Kidney (tissue), 13 donors: ENCODE measurements at regions not wholly inside any gene's neighbourhood (a gene's known extent, or its start where the extent isn't known, plus 50 kb on each side); places are given as distances from the start of the nearest gene placed in this dataset.

ENCODE experiments used
- DNase-seq, 5 donors: peaks; one replicate each; pipeline ENCODE4 v3.0.0-alpha.2; 2013 to 2020
- FAIRE-seq: peaks from 2 replicates; lab custom pipeline; 2012; peaks lifted over from hg19 to GRCh38; lab: Jason Lieb, UNC
- H3K27ac ChIP-seq, 2 donors: one replicate each; pipeline ENCODE4 v1.7.0; 2013; ENCODE audit warnings: low read depth in 2 of 2, low read length in 2 of 2, inconsistent platforms in 1 of 2
- H3K27me3 ChIP-seq: one replicate; pipeline ENCODE4 v1.7.1; 2013; ENCODE audit warnings: low read length, inconsistent platforms; ENCODE audit not compliant: control insufficient read depth, insufficient read depth
- H3K36me3 ChIP-seq, 3 donors: one replicate each; pipeline versions ENCODE4 v1.7.0 to v1.7.1; 2013; ENCODE audit warnings: low read length in 3 of 3, control low read depth in 1 of 3, inconsistent platforms in 1 of 3; ENCODE audit not compliant: insufficient read depth in 3 of 3, control insufficient read depth in 2 of 3
- H3K4me1 ChIP-seq, 3 donors: one replicate each; pipeline versions ENCODE4 v1.7.0 to v1.7.1; 2013; ENCODE audit warnings: low read length in 3 of 3, inconsistent platforms in 1 of 3, low read depth in 1 of 3; ENCODE audit not compliant: control insufficient read depth in 2 of 3, insufficient read depth in 2 of 3
- H3K4me3 ChIP-seq, 3 donors: one replicate each; pipeline versions ENCODE4 v1.7.0 to v1.8.1; 2013; ENCODE audit warnings: low read length in 3 of 3, control low read depth in 1 of 3, inconsistent platforms in 1 of 3
- H3K9ac ChIP-seq, 3 donors: one replicate each; pipeline versions ENCODE4 v1.7.0 to v1.7.1; 2013; ENCODE audit warnings: low read length in 3 of 3, control low read depth in 1 of 3, inconsistent platforms in 1 of 3
- H3K9me3 ChIP-seq, 3 donors: one replicate each; pipeline versions ENCODE4 v1.7.0 to v1.7.1; 2013; ENCODE audit warnings: low read length in 3 of 3, control low read depth in 1 of 3, inconsistent platforms in 1 of 3; ENCODE audit not compliant: control insufficient read depth in 2 of 3, insufficient read depth in 1 of 3
- intact Hi-C: fragments of 100-400 bp; cut with DNase I; formaldehyde crosslinking; loops from one replicate; pipeline ENCODE4 v1.11.1; 2022
- TF ChIP-seq, protein P1 (sequence below): IDR thresholded peaks from 3 replicates; pipeline ENCODE4 v1.5.1; 2012; ENCODE audit warnings: mild to moderate bottlenecking, moderate library complexity, borderline replicate concordance; ENCODE audit not compliant: insufficient read depth; ENCODE audit errors: extremely low read depth
- donor health status: control.
- donor health status: control.
- donor health status: control.
- donor health status: control.
- donor health status: control.
- donor health status: DM: yes; HTN: yes; CAD: no.
- donor health status: Normal renal cell carcinoma (clear cell type).

DNA sequence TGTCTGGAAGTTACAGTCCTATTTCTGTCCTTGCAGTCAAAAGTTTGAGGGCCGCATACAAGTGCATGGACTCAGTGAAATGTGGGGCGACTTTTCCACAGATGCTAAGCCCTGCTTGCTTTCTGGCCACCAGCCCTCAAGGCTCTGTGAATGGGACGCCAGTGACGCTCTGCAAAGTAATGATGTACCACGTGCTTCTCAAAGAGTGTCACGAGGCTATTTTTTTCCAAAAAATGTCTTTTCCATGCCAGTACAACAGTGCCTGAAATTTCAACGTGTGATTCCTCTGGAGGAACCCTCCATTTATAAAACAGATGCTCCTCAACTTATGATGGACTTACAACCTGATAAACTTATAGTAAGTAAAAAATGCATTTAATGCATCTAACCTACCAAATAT is 281.8 kb upstream of the CRBN start:
- Histone ChIP-seq H3K9me3 (no peaks in the 10 kb centered on the region), H3K36me3 (no peaks in the 10 kb centered on the region), H3K27ac (no peak overlapping the region), H3K27me3 (no peaks in the 10 kb centered on the region), H3K4me3 (no peak overlapping the region), H3K4me1 (no peaks in the 10 kb centered on the region), H3K9ac (no peak overlapping the region)
- TF ChIP-seq, protein P1, sequence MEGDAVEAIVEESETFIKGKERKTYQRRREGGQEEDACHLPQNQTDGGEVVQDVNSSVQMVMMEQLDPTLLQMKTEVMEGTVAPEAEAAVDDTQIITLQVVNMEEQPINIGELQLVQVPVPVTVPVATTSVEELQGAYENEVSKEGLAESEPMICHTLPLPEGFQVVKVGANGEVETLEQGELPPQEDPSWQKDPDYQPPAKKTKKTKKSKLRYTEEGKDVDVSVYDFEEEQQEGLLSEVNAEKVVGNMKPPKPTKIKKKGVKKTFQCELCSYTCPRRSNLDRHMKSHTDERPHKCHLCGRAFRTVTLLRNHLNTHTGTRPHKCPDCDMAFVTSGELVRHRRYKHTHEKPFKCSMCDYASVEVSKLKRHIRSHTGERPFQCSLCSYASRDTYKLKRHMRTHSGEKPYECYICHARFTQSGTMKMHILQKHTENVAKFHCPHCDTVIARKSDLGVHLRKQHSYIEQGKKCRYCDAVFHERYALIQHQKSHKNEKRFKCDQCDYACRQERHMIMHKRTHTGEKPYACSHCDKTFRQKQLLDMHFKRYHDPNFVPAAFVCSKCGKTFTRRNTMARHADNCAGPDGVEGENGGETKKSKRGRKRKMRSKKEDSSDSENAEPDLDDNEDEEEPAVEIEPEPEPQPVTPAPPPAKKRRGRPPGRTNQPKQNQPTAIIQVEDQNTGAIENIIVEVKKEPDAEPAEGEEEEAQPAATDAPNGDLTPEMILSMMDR: no peak
- intact Hi-C loops: no loop called here
- FAIRE-seq: no peak
- DNase-seq: no peak

DNA sequence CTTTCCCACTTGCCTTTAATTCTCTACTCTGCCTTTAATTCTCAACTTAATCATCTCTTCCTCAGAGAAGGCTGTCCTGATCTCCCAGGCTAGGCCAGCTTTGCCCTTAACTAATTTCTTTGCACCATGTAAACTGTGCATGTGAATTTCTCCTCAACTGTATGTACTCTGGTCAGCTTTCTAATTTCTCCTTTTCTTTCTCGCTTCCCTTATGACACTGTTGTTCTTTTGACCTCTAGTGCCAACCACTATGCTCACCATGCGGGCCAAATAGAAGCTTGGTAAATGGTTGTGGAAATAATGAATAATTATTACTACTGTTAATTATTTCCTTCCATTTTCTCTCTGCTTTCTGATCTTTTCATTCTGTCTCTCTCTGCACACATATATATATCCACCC is 269.0 kb upstream of the CRBN start:
- no peaks in the 10 kb centered on the region for H3K4me1 ChIP-seq
- no peak overlapping the region for H3K4me3 ChIP-seq

DNA sequence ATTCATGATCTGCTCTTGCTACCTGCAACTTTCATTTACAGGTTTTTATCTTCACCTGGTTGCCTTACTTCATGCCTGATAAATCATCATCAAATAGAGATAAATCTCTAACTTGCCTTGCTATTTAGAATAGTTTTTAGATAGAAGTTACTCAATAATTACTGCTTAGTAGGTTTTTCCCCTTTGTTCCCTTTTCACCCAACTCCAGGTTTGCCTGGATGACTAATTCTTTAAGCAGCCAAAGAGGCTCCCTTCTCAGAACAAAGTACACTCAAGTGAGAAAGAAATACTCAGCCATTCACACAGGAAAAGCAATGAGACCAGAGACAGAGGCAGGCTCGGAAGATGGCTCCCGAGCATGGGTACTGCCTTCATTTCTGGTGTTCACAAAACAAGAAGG is 268.1 kb upstream of the CRBN start:
- no peak overlapping the region for H3K27ac ChIP-seq
- no peak for FAIRE-seq
- no peaks in the 10 kb centered on the region for H3K36me3 ChIP-seq
- DNase-seq: no peak
- H3K4me1 ChIP-seq: no peaks in the 10 kb centered on the region
- H3K4me3 ChIP-seq: no peak overlapping the region
- H3K27me3 ChIP-seq: no peaks in the 10 kb centered on the region
- no peak overlapping the region for H3K9ac ChIP-seq
- no peaks in the 10 kb centered on the region for H3K9me3 ChIP-seq
- intact Hi-C loops: no loop called here
- TF ChIP-seq, protein P1: no peak

More for the DNA sequence above, 269.0 kb upstream of the CRBN start:
- Histone ChIP-seq H3K27ac (no peak overlapping the region), H3K36me3 (no peaks in the 10 kb centered on the region), H3K9me3 (no peaks in the 10 kb centered on the region), H3K27me3 (no peaks in the 10 kb centered on the region), H3K9ac (no peak overlapping the region)
- DNase-seq (no peak), FAIRE-seq (no peak)
- TF ChIP-seq, protein P1: no peak
- intact Hi-C loops: no loop called here

DNA sequence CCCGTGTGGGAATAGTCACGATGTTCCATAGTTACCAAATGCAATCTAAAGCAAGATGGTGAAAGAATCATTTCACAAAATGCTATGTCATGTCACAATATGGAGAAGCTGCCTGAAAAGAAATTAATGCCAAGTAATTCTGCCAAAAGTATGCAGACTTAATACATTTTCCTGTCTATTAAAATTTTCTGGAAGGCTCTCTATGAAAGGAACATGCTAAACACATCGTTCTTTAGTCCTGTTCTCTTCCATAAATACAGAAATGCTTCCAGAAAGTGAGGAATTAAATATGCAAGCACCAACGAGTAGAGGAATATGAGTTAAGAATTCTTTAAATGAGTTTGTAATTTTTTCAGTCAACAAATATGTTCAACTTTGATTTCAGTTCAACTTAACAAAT is 266.8 kb upstream of the CRBN start:
- DNase-seq (no peak), FAIRE-seq (no peak)
- Histone ChIP-seq H3K4me3 (no peak overlapping the region), H3K4me1 (no peaks in the 10 kb centered on the region), H3K27ac (no peak overlapping the region), H3K9ac (no peak overlapping the region), H3K9me3 (no peaks in the 10 kb centered on the region), H3K36me3 (no peaks in the 10 kb centered on the region), H3K27me3 (no peaks in the 10 kb centered on the region)
- TF ChIP-seq, protein P1: no peak
- intact Hi-C loops: no loop called here
